ENCODE measurements at regions not wholly inside any gene's neighbourhood (a gene's known extent, or its start where the extent isn't known, plus 50 kb on each side); places are given as distances from the start of the nearest gene placed in this dataset.

DNA sequence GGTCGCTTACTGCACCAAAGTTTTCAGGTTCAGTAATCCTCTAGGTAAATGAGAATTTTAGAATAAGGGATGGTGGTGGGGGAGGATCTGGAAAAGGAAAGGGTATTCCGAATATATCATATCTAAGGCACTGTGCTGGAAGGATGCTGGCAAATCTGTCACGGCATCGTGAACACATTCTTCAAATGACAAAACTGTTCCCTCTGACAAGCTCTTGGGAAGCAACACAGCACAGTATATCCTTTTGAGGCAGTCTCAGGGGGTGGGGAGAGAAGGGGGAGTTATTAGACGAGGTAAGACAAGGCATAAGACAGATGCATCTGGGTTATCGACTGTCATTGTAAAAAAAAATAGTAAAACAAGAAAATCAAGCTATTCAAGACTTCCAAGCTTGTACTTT, 289.6 kb upstream of the LRRN1 start (continued):
- TF ChIP-seq CHD7 (IDR thresholded peaks at IDR 0.05; ENCODE audit: insufficient replicate concordance, low read length): no peak
- no peak for TF ChIP-seq KDM1A (IDR thresholded peaks at IDR 0.05; ENCODE audit: borderline replicate concordance, low read length)

Data from H1 (cell line).